Activated CD8-positive, alpha-beta T cell treated with anti-CD3 and anti-CD28 coated beads for 36 hours (primary cell): ENCODE measurements at regions not wholly inside any gene's neighbourhood (a gene's known extent, or its start where the extent isn't known, plus 50 kb on each side); places are given as distances from the start of the nearest gene placed in this dataset.

Experiments
- ATAC-seq: fragments of 200-7000 bp; cut with Tn5 transposase; one replicate; pipeline ENCODE4 v1.10.0; 2021; ENCODE audit warnings: mild to moderate bottlenecking, moderate library complexity
- CTCF ChIA-PET: fragments of 350-600 bp; sonication (Branson Sonifier 250); formaldehyde crosslinking; loops from one replicate; lab custom pipeline; 2021; ENCODE audit warnings: antibody characterized with exemption; lab: Charles Lee
- POLR2A ChIA-PET: fragments of 350-600 bp; sonication (Branson Sonifier 250); formaldehyde crosslinking; loops from one replicate; lab custom pipeline; 2021; ENCODE audit warnings: antibody characterized with exemption; lab: Charles Lee
- DNase-seq: peaks from one replicate; pipeline ENCODE4 v3.0.0-alpha.2; 2020
- H3K27ac Mint-ChIP-seq: one replicate; pipeline ENCODE4 v1.8.0; 2021; ENCODE audit warnings: mild to moderate bottlenecking, mixed read lengths
- H3K27me3 Mint-ChIP-seq: one replicate; pipeline ENCODE4 v1.8.0; 2021; ENCODE audit warnings: mixed read lengths
- H3K36me3 Mint-ChIP-seq: one replicate; pipeline ENCODE4 v1.8.0; 2021; ENCODE audit warnings: low read depth, mixed read lengths
- H3K4me1 Mint-ChIP-seq: one replicate; pipeline ENCODE4 v1.8.0; 2021; ENCODE audit warnings: low read depth, mixed read lengths
- H3K4me3 Mint-ChIP-seq: one replicate; pipeline ENCODE4 v1.8.0; 2021; ENCODE audit warnings: mild to moderate bottlenecking, moderate library complexity, mixed read lengths
- H3K9me3 Mint-ChIP-seq: one replicate; pipeline ENCODE4 v1.8.0; 2021; ENCODE audit warnings: mixed read lengths
- intact Hi-C: fragments of 100-400 bp; cut with micrococcal nuclease; formaldehyde crosslinking; loops from one replicate; pipeline ENCODE4 v1.10.0; 2022
- TF ChIP-seq, protein P1 (sequence below): fragments of 200-600 bp; IDR thresholded peaks from one replicate; pipeline ENCODE4 v1.8.0; 2022; ENCODE audit warnings: antibody characterized with exemption, mild to moderate bottlenecking

DNA sequence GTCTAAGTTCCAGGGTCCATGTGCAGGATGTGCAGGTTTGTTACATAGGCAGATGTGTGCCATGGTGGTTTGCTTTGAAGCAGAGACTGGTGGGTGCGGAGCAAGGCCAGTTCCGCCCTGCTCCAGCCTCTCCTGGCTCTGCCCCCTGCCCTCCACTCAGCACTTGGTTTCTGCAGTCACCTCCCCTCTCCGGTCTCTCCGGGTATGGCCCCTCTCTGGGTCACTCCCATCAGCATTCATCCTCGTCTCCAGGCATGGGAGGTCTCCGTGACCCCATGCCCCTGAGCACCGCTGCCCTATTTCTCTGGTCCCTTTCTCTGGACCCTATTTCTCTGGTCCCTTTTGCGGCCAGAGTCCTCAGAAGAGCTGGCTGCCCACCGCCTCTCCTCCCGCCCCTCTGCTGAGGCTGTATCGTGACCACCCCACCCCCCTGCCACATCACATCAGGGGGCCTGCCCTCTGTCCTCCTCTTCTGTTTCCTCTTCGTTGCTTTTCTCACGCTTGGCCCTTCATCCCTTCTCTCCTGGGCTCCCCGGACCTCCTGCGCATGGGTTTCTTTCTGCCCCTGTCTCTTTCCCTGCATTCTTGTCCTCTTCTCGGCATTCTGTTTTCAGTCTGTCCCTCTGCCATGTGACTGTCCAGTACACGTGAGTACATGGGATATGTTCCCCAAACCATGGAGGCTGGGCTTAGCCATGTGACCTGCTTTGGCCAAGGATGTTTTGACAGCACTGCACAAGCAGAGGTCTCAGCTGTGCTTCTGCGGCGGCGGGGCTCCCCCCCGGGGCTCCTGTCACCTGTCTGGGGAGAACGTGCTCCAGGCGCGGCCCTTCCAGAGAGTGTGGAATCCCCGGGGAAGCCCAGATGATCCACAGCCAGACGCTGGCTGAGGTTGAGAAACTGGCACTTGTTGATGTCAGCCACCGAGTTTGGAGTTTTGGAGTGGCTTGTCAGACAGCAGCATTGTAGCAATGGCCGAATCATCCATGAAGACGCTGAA, 54.4 kb upstream of the C1orf174 start:
- intact Hi-C loops: no loop called here
- CTCF ChIA-PET: no interaction called here

DNA sequence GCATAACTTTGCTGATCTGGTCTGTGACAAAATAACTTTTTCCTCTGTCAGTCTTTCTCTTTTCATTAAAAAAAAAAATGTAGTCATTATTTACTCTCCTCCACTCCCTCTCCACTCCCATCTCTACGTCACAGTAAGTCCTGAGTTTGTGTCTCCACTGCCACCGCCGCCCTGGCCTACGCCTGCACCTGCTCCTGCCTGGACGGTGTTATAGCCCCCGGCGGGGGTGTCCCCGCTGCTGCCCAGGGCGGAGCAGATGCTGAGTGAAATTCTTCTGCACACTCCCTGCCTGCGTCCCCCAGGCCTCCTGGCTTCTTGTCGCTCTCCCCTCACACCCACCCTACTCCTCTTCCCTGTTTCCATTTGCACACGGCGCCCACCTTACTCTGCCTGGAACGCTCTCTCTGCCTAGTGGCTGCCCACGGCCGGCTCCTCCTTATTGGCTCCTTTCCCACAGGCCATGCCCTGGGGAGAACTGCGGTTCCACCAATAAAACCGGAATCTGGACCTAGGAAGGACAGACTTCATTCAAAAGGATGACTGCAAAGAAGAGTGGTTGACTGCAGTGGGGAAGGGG, 55.2 kb upstream of the C1orf174 start:
- no peaks in the 10 kb centered on the region for H3K4me1 Mint-ChIP-seq
- DNase-seq: no peak
- CTCF ChIA-PET: no interaction called here
- intact Hi-C loops: no loop called here
- no peak overlapping the region for H3K4me3 Mint-ChIP-seq
- POLR2A ChIA-PET: no interaction called here
- no peaks in the 10 kb centered on the region for H3K9me3 Mint-ChIP-seq
- peaks cover 9% of the 10 kb centered on the region for H3K27me3 Mint-ChIP-seq
- no peak for ATAC-seq
- no peaks in the 10 kb centered on the region for H3K36me3 Mint-ChIP-seq
- TF ChIP-seq, protein P1, sequence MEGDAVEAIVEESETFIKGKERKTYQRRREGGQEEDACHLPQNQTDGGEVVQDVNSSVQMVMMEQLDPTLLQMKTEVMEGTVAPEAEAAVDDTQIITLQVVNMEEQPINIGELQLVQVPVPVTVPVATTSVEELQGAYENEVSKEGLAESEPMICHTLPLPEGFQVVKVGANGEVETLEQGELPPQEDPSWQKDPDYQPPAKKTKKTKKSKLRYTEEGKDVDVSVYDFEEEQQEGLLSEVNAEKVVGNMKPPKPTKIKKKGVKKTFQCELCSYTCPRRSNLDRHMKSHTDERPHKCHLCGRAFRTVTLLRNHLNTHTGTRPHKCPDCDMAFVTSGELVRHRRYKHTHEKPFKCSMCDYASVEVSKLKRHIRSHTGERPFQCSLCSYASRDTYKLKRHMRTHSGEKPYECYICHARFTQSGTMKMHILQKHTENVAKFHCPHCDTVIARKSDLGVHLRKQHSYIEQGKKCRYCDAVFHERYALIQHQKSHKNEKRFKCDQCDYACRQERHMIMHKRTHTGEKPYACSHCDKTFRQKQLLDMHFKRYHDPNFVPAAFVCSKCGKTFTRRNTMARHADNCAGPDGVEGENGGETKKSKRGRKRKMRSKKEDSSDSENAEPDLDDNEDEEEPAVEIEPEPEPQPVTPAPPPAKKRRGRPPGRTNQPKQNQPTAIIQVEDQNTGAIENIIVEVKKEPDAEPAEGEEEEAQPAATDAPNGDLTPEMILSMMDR: no peak
- no peak overlapping the region for H3K27ac Mint-ChIP-seq

More for the DNA sequence above, 54.4 kb upstream of the C1orf174 start:
- ATAC-seq (no peak), DNase-seq (no peak)
- Mint-ChIP-seq H3K27me3 (peaks cover 12% of the 10 kb centered on the region), H3K9me3 (no peaks in the 10 kb centered on the region), H3K4me1 (no peaks in the 10 kb centered on the region), H3K27ac (no peak overlapping the region), H3K36me3 (no peaks in the 10 kb centered on the region), H3K4me3 (no peak overlapping the region)
- POLR2A ChIA-PET: no interaction called here
- TF ChIP-seq, protein P1: no peak

DNA sequence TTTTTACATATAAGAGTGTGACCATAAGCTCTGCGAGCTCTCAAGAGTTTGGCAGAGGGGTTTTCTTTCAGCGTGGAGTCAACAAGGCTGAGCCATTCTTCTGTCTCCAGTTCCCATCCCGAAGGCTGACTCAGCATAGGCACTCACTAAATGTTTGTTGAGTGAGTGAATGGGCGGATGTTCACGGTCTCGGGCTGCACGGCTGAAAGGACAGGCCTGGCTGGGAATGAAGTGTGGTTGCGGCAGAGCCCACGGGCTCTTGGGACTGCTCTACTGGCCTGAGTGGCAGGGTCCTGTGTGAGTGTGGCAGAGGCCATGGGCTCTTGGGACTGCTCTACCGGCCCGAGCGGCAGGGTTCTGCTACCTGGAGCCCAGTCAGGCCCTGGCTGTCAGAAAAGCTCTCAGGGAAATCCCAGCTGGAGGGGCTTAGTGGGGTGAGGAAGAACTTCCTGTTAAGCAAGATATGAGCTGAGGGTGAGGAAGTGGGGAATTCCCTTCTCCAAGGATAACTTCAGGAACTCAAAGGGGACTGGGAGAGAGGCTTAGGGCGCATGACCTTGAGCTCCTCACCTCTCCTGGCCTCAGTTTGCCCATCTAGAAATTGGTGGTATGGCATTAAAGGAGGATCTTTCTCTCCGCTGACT, 56.6 kb upstream of the C1orf174 start:
- TF ChIP-seq, protein P1: no peak
- Mint-ChIP-seq H3K27ac (no peak overlapping the region), H3K27me3 (peaks cover 8% of the 10 kb centered on the region), H3K4me3 (no peak overlapping the region), H3K4me1 (no peaks in the 10 kb centered on the region), H3K9me3 (no peaks in the 10 kb centered on the region), H3K36me3 (no peaks in the 10 kb centered on the region)
- ChIA-PET POLR2A (no interaction called here), CTCF (no interaction called here)
- ATAC-seq (no peak), DNase-seq (no peak)
- intact Hi-C loops: no loop called here

DNA sequence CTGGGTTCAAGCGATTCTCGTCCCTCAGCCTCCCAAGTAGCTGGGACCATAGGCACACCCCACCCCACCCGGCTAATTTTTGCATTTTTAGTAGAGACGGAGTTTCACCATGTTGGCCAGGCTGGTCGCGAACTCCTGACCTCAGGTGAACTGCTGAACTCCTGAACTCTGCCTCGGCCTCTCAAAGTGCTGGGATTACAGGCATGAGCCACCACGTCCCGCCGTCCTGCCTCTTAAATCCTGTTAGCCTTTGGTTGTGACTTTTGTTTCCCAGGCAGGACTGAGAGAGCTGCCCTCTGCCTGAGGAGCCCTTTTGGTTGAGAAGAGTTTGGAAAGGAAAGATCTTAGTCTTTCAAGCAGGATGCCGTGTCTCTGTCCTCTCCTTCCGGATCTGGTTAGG, 59.3 kb upstream of the C1orf174 start:
- no peak for DNase-seq
- Mint-ChIP-seq H3K9me3 (no peaks in the 10 kb centered on the region), H3K27ac (no peak overlapping the region), H3K4me1 (no peaks in the 10 kb centered on the region), H3K27me3 (peaks cover 2% of the 10 kb centered on the region), H3K36me3 (no peaks in the 10 kb centered on the region), H3K4me3 (no peak overlapping the region)
- TF ChIP-seq, protein P1: no peak
- ChIA-PET CTCF (no interaction called here), POLR2A (no interaction called here)
- intact Hi-C loops: no loop called here
- ATAC-seq: no peak
